GM19328 (cell line): ENCODE measurements at regions not wholly inside any gene's neighbourhood (a gene's known extent, or its start where the extent isn't known, plus 50 kb on each side); places are given as distances from the start of the nearest gene placed in this dataset.
A peak's percentile ranks its signal among the peaks of the same experiment; 100 is the strongest.

Experiments
- ATAC-seq: cut with Tn5 transposase; IDR thresholded peaks from one replicate; pipeline ENCODE4 v1.9.1; 2021; ENCODE audit warnings: mild to moderate bottlenecking, moderate library complexity; ENCODE audit not compliant: unreplicated experiment

GRCh38 chr14:51145246-51145645, 50.3 kb upstream of the TRIM9 start:
- ATAC-seq, result no peak

- no peak for ATAC-seq
These were observed 52.3 kb upstream of the TRIM9 start for GRCh38 chr14:51147183-51147582.

- no peak for ATAC-seq
These were observed 60.4 kb upstream of the TRIM9 start for GRCh38 chr14:51155326-51155725.

DNA sequence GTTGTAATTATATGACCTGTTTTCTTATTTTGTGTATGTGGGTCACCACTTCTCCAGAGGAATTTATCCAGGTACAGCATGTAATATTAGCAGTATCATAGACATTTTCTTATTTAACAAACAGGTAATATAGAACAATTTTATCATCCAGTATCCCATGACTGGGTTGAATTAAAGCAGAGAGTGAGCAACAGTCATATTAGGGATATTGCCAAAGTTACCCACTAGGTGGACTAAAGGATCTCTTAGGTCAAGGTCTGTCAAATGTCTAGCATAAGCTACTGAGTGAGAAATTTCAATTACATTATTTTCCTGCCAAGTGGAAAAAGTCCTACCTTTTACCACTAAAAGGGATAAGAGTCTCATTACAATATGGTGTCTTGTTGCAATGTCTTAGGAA, 62.1 kb upstream of the TRIM9 start:
- no peak for ATAC-seq

GRCh38 chr14:51160871-51161270, 66.0 kb upstream of the TRIM9 start:
- ATAC-seq, result no peak

- no peak for ATAC-seq
These were observed 70.5 kb upstream of the TRIM9 start for GRCh38 chr14:51165415-51165814.

- ATAC-seq, result no peak
These were observed 72.3 kb upstream of the TMX1 start for GRCh38 chr14:51167587-51168214.

DNA sequence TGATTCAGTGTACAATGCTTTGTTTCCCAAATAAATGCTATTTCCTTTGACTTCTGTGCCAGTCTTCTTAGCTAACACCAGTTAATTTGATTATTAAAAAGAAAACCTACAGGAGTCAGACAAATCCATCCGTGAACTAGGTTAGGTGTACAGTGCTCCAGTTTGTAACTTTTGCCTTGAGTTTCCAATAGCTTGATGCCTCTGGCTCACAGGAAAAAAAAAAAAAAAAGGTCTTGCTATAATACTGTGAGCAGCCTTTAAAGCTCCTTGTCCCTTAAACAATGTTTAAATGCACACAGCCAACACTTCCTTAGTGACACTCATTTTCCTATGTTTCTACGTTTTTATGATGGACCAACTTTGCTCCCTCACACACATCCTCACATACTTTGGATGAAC, 71.8 kb upstream of the TMX1 start:
- ATAC-seq, result no peak

GRCh38 chr14:51173863-51174262, 66.2 kb upstream of the TMX1 start:
- ATAC-seq, result no peak

DNA sequence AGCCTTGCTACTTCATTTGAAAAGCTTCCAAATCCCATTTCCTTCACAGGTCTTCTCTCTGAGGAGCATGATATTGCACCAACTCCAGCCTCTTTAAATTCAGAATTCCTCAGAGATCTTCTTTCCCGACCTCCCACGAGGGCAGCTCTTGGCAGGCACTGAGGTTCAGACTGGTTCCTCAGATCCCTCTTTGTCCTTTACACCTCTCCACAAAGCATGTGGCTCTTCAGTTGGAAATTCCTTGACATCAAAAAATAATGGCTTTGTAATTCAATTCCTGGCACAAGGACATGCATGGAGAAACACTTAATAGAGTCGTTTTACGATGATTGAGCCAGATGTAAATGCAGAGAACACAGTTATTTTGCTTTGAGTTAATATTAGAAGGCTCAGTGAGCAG, 63.2 kb upstream of the TMX1 start:
- ATAC-seq, result no peak

DNA sequence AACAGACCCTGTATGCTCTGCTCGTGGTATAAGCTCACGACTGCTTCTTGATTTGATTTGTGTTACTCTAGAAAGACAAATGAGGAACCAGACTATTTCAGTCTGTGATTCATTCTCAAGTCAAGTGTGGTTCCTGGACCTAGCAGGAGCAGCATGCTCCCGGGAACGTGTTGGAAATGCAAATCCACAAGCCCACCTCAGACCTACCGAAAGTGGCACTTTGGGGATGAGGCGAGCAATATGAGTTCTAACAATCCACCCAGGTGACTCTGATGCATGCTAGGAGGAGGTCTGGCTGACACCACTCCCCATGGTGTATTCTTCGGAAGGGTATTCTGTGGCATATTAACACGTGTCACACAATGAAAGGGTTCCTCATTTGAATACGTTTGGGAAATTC, 59.5 kb upstream of the TMX1 start:
- peak; percentile 57 for ATAC-seq

DNA sequence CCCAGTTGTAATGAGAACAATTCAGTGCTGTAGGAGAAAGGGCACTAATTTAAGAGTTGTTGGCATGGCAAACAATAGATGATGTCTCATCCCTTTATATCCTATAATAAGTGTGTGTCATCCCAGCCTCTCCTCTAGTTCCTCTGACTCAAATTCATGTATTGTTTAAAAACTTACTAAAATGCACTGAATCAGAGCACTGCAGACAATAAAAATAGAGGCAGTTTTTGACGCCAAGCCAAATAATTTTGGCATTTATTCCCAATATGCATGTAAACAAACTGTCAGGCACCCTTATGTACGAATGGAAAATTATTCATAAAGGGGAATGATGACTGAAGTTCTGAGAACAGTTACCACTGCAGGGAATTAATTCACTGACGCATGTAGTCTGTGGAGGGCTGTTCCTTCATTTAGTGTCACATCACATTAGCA, 57.9 kb upstream of the TMX1 start:
- no peak for ATAC-seq

- ATAC-seq, result no peak
These were observed 54.9 kb upstream of the TMX1 start for GRCh38 chr14:51185180-51185579.

DNA sequence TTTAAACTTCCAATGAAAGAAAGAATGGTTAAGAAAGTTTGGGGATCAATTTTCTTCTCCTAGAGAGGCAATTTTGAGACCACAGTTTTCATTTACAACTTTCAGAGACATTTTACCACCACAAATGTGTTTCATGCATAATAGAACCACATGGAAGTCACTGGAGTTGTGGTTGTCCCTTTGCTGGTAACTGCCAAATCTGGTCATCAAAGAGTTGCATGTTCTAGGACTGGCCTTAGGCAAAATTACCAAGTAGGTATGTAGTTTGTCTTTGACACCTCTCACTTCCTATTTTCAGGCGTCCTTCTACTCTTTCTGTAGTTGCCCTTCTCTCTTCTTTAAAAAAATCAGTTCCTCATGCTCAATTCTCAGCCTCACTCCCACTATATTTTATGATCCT, 54.3 kb upstream of the TMX1 start:
- peak; percentile 62 for ATAC-seq

- no peak for ATAC-seq
These were observed 51.4 kb upstream of the TMX1 start for GRCh38 chr14:51188566-51189185.

DNA sequence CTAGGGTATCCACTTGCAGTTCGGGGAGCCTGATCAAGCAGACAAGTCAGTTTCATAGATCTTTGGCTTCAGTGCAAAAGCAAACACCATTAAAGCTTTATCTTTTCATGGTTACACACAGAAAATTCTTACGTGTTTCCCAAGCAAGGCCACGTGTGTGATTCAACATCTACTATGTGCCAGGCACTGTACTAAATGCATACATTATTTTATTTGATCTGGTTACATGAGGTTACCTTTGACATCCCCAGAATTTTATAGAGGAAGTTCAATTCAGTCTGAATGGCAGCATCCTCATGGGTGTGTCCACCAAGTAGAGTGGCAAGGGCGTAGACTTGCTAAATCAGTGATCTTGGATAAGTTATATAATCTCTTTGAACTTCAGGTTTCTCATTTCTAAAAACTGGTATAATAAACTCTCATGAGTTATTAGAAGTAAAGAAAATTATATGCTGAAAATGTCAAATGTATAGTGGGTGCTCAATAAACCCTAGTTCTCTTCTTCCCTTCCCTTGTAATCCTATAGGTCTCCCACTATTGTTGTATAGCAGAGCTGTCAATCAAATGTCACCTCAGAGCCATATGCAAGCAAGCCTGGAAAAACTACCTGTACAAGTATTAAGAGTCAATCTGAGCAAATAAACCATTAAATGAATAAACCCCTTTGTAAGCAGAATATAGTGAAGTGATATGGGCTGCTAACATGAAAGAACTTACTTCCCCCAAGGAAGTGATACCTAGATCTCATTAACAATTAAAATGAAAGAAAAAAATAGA, 50.3 kb upstream of the TMX1 start:
- ATAC-seq, result no peak
